PC-3 (cell line): ENCODE measurements at regions not wholly inside any gene's neighbourhood (a gene's known extent, or its start where the extent isn't known, plus 50 kb on each side); places are given as distances from the start of the nearest gene placed in this dataset.

Experiments
- ATAC-seq: fragments of 200-7000 bp; cut with Tn5 transposase; 2 replicates; pipeline ENCODE4 v1.9.1; 2020; ENCODE audit warnings: mild to moderate bottlenecking, moderate library complexity
- BruUV-seq: library from RNA; stranded (reverse); fragments of 400-500 nt; replicated peaks from 2 replicates; lab custom pipeline; 2021; lab: Mats Ljungman, UMichigan
- CTCF ChIA-PET: fragments of 300-600 bp; sonication (Branson Sonifier 250); formaldehyde crosslinking; loops from one replicate; lab custom pipeline; 2022; ENCODE audit warnings: antibody characterized with exemption; lab: Charles Lee
- POLR2A ChIA-PET: fragments of 300-600 bp; sonication (Branson Sonifier 250); formaldehyde crosslinking; loops from one replicate; lab custom pipeline; 2022; ENCODE audit warnings: antibody characterized with exemption; ENCODE audit not compliant: unreplicated experiment; lab: Charles Lee
- DNase-seq: peaks from one replicate; pipeline ENCODE4 v3.0.0-alpha.2; 2015
- H2AFZ ChIP-seq: fragments of 300-600 bp; sonication (generic); 2 replicates; pipeline ENCODE4 v1.6.0; 2016; ENCODE audit warnings: antibody characterized with exemption, low read length
- H3F3A ChIP-seq: fragments of 300-600 bp; sonication (generic); one replicate; pipeline ENCODE4 v1.6.0; 2017; ENCODE audit warnings: antibody characterized with exemption, low read length, control low read depth, mild to moderate bottlenecking; ENCODE audit not compliant: unreplicated experiment
- H3K27ac ChIP-seq: fragments of 300-600 bp; sonication (generic); 2 replicates; pipeline ENCODE4 v1.5.1; 2016; ENCODE audit warnings: mild to moderate bottlenecking, low read length
- H3K27me3 ChIP-seq: fragments of 300-600 bp; sonication (generic); 2 replicates; pipeline ENCODE4 v1.6.1; 2016; ENCODE audit warnings: low read length, mixed read lengths
- H3K36me3 ChIP-seq: fragments of 300-600 bp; sonication (generic); 2 replicates; pipeline ENCODE4 v1.6.1; 2016; ENCODE audit warnings: low read depth, mixed run types, low read length, mixed read lengths
- H3K4me1 ChIP-seq: fragments of 300-600 bp; sonication (generic); 2 replicates; pipeline ENCODE4 v1.5.1; 2016; ENCODE audit warnings: low read length; ENCODE audit not compliant: insufficient read depth
- H3K4me2 ChIP-seq: fragments of 300-600 bp; sonication (generic); 2 replicates; pipeline ENCODE4 v1.6.0; 2016; ENCODE audit warnings: low read length
- H3K4me3 ChIP-seq: fragments of 300-600 bp; sonication (generic); 2 replicates; pipeline ENCODE4 v1.5.1; 2016; ENCODE audit warnings: mild to moderate bottlenecking, low read length, mixed read lengths
- H3K79me2 ChIP-seq: fragments of 300-600 bp; sonication (generic); 2 replicates; pipeline ENCODE4 v1.6.1; 2017; ENCODE audit warnings: low read length, mixed read lengths
- H3K9ac ChIP-seq: fragments of 300-600 bp; sonication (generic); 2 replicates; pipeline ENCODE4 v1.6.0; 2016; ENCODE audit warnings: mild to moderate bottlenecking, low read length
- H3K9me2 ChIP-seq: fragments of 300-600 bp; sonication (generic); replicated peaks from 2 replicates; pipeline ENCODE4 v1.6.1; 2016; ENCODE audit warnings: mixed run types, low read length, mixed read lengths
- H3K9me3 ChIP-seq: fragments of 300-600 bp; sonication (generic); 2 replicates; pipeline ENCODE4 v1.6.1; 2016; ENCODE audit warnings: low read length, mixed read lengths
- H4K20me1 ChIP-seq: fragments of 300-600 bp; sonication (generic); 2 replicates; pipeline ENCODE4 v1.6.1; 2016; ENCODE audit warnings: low read length, mixed read lengths
- CTCF ChIP-seq: fragments of 300-600 bp; sonication (generic); conservative IDR thresholded peaks from 2 replicates; pipeline ENCODE4 v1.5.1; 2017; ENCODE audit warnings: antibody characterized with exemption, low read depth, mild to moderate bottlenecking, low read length
- EZH2 ChIP-seq: fragments of 300-600 bp; sonication (generic); IDR thresholded peaks from one replicate; pipeline ENCODE4 v1.6.1; 2017; ENCODE audit warnings: antibody characterized with exemption, mild to moderate bottlenecking, low read length; ENCODE audit not compliant: unreplicated experiment
- EZH2phosphoT487 ChIP-seq: fragments of 300-600 bp; sonication (generic); IDR thresholded peaks from 2 replicates; pipeline ENCODE4 v1.6.1; 2018; ENCODE audit warnings: mild to moderate bottlenecking, antibody characterized with exemption, low read length, borderline replicate concordance
- intact Hi-C: fragments of 100-400 bp; cut with micrococcal nuclease; formaldehyde crosslinking; loops from 2 replicates; pipeline ENCODE4 v1.9.0; 2023

- no peaks in the 10 kb centered on the region for H4K20me1 ChIP-seq
- H3K9me2 ChIP-seq: no peaks in the 10 kb centered on the region
- H3K4me1 ChIP-seq: no peaks in the 10 kb centered on the region
- no peak overlapping the region for H3K4me2 ChIP-seq
- no peak for ATAC-seq
- DNase-seq: no peak
- H3K4me3 ChIP-seq: no peak overlapping the region
- POLR2A ChIA-PET: no interaction called here
- no peak overlapping the region for H3K27ac ChIP-seq
- no peak overlapping the region for H2AFZ ChIP-seq
- TF ChIP-seq EZH2phosphoT487 (no peak), CTCF (no peak), EZH2 (no peak)
- CTCF ChIA-PET: no interaction called here
- H3F3A ChIP-seq: no peaks in the 10 kb centered on the region
- no peaks in the 10 kb centered on the region for H3K36me3 ChIP-seq
- no peak overlapping the region for H3K9ac ChIP-seq
- H3K79me2 ChIP-seq: no peaks in the 10 kb centered on the region
- no TSS peak for BruUV-seq
- no peaks in the 10 kb centered on the region for H3K27me3 ChIP-seq
- intact Hi-C loops: no loop called here
- H3K9me3 ChIP-seq: no peaks in the 10 kb centered on the region
Measured at GRCh38 chr7:13489386-13489785, 500.1 kb downstream of the ETV1 start.

DNA sequence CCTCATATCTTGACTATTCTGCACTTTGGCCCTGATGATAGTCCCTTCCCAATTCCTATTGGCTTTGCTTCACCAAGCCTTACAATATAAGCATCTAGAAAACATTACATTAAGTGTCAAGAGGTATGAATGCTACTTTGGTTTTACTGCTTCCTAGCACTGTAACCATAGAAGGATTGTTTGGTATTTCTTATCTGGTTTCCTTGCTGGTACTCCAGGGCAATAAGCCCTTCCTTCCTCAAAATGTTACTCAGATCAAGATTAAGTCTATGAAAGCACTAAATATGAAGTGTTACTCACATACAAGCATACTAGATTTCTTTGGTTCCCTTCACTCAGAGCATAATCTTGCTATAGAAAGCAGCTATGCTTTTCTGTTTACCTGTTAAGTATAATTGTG is 492.5 kb downstream of the ETV1 start:
- CTCF ChIA-PET: no interaction called here
- no peaks in the 10 kb centered on the region for H3K9me2 ChIP-seq
- H3K9ac ChIP-seq: no peak overlapping the region
- H3K36me3 ChIP-seq: no peaks in the 10 kb centered on the region
- no peaks in the 10 kb centered on the region for H4K20me1 ChIP-seq
- H3K9me3 ChIP-seq: no peaks in the 10 kb centered on the region
- no peak overlapping the region for H3K4me2 ChIP-seq
- no TSS peak for BruUV-seq
- H3F3A ChIP-seq: no peaks in the 10 kb centered on the region
- intact Hi-C loops: no loop called here
- no peaks in the 10 kb centered on the region for H3K79me2 ChIP-seq
- H3K27ac ChIP-seq: no peak overlapping the region
- no peak overlapping the region for H2AFZ ChIP-seq
- ATAC-seq (no peak), DNase-seq (no peak)
- H3K4me1 ChIP-seq: no peaks in the 10 kb centered on the region
- TF ChIP-seq CTCF: no peak
- TF ChIP-seq EZH2phosphoT487: no peak
- no peak overlapping the region for H3K4me3 ChIP-seq
- H3K27me3 ChIP-seq: no peaks in the 10 kb centered on the region
- POLR2A ChIA-PET: interaction anchor here (0.7 kb wide), 1 partner anchor 13 kb away, joined by 7 read pairs; no protein-coding TSS in a partner anchor

DNA sequence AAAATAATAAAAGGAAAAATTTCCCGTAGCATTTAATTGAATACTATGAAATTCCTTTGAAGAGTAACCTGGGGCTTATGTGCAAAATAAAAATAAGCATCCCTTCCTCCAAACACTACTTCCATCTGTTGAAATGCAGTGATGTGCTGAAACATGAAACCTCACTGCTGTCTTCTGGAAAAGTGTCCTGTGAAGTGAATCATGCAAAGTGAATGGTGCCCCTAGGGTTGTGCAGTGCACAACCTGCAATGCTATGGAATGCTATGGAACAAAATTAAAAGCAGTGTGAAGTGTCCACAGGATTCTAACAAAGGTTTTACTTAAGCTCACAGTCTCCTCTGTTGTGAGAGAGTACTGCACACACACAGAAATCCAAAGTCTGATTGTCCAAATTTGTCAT is 480.9 kb downstream of the ETV1 start:
- Histone ChIP-seq H3F3A (no peaks in the 10 kb centered on the region), H3K36me3 (no peaks in the 10 kb centered on the region), H3K9me3 (no peaks in the 10 kb centered on the region), H3K4me3 (no peak overlapping the region), H3K9me2 (no peaks in the 10 kb centered on the region), H3K9ac (no peak overlapping the region), H4K20me1 (no peaks in the 10 kb centered on the region), H3K4me2 (no peak overlapping the region), H3K27ac (no peak overlapping the region), H3K4me1 (peaks cover 5% of the 10 kb centered on the region; the same call in 1 of the 2 replicates), H2AFZ (no peak overlapping the region), H3K79me2 (no peaks in the 10 kb centered on the region), H3K27me3 (no peaks in the 10 kb centered on the region)
- ATAC-seq (peak; percentile 80), DNase-seq (peak; percentile 42)
- ChIA-PET CTCF (no interaction called here), POLR2A (no interaction called here)
- no peak for TF ChIP-seq EZH2
- TF ChIP-seq CTCF: no peak
- TF ChIP-seq EZH2phosphoT487: no peak
- intact Hi-C loops: no loop called here
- no TSS peak for BruUV-seq
